ENCODE measurements at regions not wholly inside any gene's neighbourhood (a gene's known extent, or its start where the extent isn't known, plus 50 kb on each side); places are given as distances from the start of the nearest gene placed in this dataset.
"Not testable (repeated sequence)": the region's sequence is repeated elsewhere in the genome, so short reads cannot be mapped to it uniquely, and the experiment has no call there.

DNA sequence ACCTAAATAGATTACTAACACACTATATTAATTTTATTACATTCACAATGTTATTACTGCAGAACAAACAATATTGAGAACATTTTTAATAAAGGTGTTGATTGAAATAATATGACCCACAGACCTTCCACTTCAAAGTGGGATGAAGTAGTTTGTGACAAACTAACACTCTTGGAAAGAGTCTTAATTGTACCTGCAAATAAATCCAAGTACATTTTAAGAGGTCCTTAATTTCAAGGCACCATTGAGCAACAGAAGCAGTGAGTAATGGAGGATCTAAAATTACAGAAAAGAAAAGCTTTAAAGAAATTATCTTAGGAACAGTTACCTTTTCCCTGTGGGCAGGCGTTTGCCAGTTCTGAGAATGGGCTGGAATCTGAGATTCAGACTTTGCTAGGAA is 140.2 kb downstream of the MMUT start:
- ChIA-PET CTCF (no interaction called here), POLR2A (no interaction called here)
- TF ChIP-seq CTCF (IDR thresholded peaks at IDR 0.05; ENCODE audit: insufficient read depth, low read depth, low read length), result no peak
- Histone ChIP-seq H3K36me3 (ENCODE audit: control insufficient read depth, insufficient read depth, low read length) (no peaks in the 10 kb centered on the region), H3K4me3 (ENCODE audit: low read depth, low read length) (no peak overlapping the region), H3K27me3 (ENCODE audit: control insufficient read depth, insufficient read depth, low read length) (no peaks in the 10 kb centered on the region)
- DNase-seq (ENCODE audit: low read depth), result no peak

GRCh38 chr6:49321561-49322072 is 141.4 kb downstream of the MMUT start:
- no peaks in the 10 kb centered on the region for H3K36me3 ChIP-seq (ENCODE audit: control insufficient read depth, insufficient read depth, low read length)
- ChIA-PET CTCF (no interaction called here), POLR2A (no interaction called here)
- no peak for TF ChIP-seq CTCF (IDR thresholded peaks at IDR 0.05; ENCODE audit: insufficient read depth, low read depth, low read length)
- H3K27me3 ChIP-seq (ENCODE audit: control insufficient read depth, insufficient read depth, low read length), result no peaks in the 10 kb centered on the region
- DNase-seq (ENCODE audit: low read depth), result no peak
- no peak overlapping the region for H3K4me3 ChIP-seq (ENCODE audit: low read depth, low read length)

DNA sequence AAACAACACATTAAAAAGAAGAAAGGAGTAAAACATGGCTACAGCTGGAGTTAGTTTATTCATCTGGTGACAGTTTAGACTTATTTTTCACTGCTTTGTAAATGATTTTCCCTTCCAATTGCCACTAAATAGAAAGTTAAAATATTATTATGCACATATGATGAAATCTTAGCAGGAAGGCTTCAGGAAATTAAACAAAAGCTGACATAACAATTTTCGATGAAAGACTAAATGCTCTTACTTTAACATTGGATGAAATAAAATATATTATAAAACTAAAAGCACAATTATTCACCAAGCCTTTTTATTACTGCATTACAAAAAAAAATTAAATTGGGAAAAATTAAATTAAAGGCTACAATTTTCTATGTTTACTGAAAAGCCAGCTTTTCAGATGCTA is 158.0 kb downstream of the MMUT start:
- H3K27me3 ChIP-seq (ENCODE audit: control insufficient read depth, insufficient read depth, low read length), result no peaks in the 10 kb centered on the region
- CTCF ChIA-PET, result interaction anchor here (0.6 kb wide), 1 partner anchor 30 kb away, joined by 3 read pairs; no protein-coding TSS in a partner anchor
- no peak overlapping the region for H3K4me3 ChIP-seq (ENCODE audit: low read depth, low read length)
- no peak for TF ChIP-seq CTCF (IDR thresholded peaks at IDR 0.05; ENCODE audit: insufficient read depth, low read depth, low read length)
- POLR2A ChIA-PET, result no interaction called here
- H3K36me3 ChIP-seq (ENCODE audit: control insufficient read depth, insufficient read depth, low read length), result no peaks in the 10 kb centered on the region
- no peak for DNase-seq (ENCODE audit: low read depth)

DNA sequence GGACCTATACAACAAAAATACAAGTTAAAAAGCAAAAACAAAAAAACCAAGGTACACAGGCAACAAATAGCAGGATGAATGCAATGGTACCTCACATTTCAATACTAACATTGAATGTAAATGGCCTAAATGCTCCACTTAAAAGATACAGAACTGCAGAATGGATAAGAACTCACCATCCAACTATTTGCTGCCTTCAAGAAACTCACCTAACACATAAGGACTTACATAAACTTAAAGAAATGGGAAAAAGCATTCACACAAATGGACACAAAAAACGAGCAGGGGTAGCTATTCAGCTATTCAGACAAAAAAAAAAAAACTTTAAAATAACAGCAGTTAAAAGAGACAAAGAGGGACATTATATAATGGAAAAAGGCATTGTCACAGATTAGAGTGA is 158.7 kb downstream of the MMUT start:
- H3K27me3 ChIP-seq (ENCODE audit: control insufficient read depth, insufficient read depth, low read length); DNase-seq (ENCODE audit: low read depth); POLR2A ChIA-PET; H3K4me3 ChIP-seq (ENCODE audit: low read depth, low read length); H3K36me3 ChIP-seq (ENCODE audit: control insufficient read depth, insufficient read depth, low read length); CTCF ChIA-PET: not testable (repeated sequence)

DNA sequence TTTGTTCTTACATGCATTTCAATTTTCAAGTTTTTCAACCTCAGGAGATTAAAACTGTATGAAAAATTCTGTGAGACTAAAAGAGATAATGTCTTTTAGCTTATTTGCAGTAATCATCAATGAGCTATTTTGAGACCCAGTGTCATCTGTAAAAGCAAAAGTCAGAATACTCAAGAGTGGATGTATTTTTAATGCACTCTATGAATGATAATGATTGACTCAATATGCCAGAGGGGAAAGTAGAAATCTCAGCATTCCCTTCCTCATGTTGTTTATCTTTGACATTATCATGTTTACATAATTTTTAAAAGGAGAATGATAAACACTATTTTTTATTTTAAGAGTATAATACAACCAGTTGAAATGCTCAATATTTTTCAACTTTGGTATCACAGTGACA is 162.1 kb downstream of the MMUT start:
- H3K36me3 ChIP-seq (ENCODE audit: control insufficient read depth, insufficient read depth, low read length), result no peaks in the 10 kb centered on the region
- DNase-seq (ENCODE audit: low read depth), result no peak
- no peak overlapping the region for H3K4me3 ChIP-seq (ENCODE audit: low read depth, low read length)
- TF ChIP-seq CTCF (IDR thresholded peaks at IDR 0.05; ENCODE audit: insufficient read depth, low read depth, low read length), result no peak
- no peaks in the 10 kb centered on the region for H3K27me3 ChIP-seq (ENCODE audit: control insufficient read depth, insufficient read depth, low read length)
- ChIA-PET CTCF (no interaction called here), POLR2A (no interaction called here)

DNA sequence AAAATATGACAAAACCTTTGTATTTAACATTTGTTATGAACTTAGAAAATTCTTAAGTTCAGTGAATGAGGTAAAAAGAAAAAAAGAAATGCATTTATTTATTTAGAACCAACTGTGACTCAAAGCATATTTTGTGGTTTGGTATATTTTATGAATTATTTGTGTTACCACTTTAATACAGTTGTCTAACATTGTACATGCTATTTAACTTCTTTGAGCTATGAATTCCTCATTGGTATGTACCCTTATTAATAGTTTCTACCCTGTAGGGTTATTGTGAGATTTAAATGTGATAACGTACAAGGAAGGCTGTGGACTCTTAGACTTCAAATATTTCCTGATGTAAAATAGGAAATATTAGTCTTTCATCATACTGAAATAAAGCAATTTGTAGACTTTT is 162.6 kb downstream of the MMUT start:
- Histone ChIP-seq H3K4me3 (ENCODE audit: low read depth, low read length) (no peak overlapping the region), H3K36me3 (ENCODE audit: control insufficient read depth, insufficient read depth, low read length) (no peaks in the 10 kb centered on the region), H3K27me3 (ENCODE audit: control insufficient read depth, insufficient read depth, low read length) (no peaks in the 10 kb centered on the region)
- CTCF ChIA-PET, result no interaction called here
- no peak for DNase-seq (ENCODE audit: low read depth)
- POLR2A ChIA-PET, result no interaction called here
- no peak for TF ChIP-seq CTCF (IDR thresholded peaks at IDR 0.05; ENCODE audit: insufficient read depth, low read depth, low read length)

Measured in BJ (cell line).